Stimulated activated naive CD8-positive, alpha-beta T cell treated with anti-CD3 and anti-CD28 coated beads, Interleukin-15, Interleukin-2, amounts not matched to agents 100 ng/mL and 50 ng/mL, for 24 hours (primary cell): ENCODE measurements at regions not wholly inside any gene's neighbourhood (a gene's known extent, or its start where the extent isn't known, plus 50 kb on each side); places are given as distances from the start of the nearest gene placed in this dataset.

ENCODE experiments used
- H3K27ac Mint-ChIP-seq: one replicate; pipeline ENCODE4 v1.8.0; 2021; ENCODE audit warnings: mild to moderate bottlenecking, mixed read lengths
- H3K27me3 Mint-ChIP-seq: one replicate; pipeline ENCODE4 v1.8.0; 2021; ENCODE audit warnings: mixed read lengths
- H3K36me3 Mint-ChIP-seq: one replicate; pipeline ENCODE4 v1.8.0; 2021; ENCODE audit warnings: low read depth, mixed read lengths
- H3K4me1 Mint-ChIP-seq: one replicate; pipeline ENCODE4 v1.8.0; 2021; ENCODE audit warnings: low read depth, mixed read lengths
- H3K4me3 Mint-ChIP-seq: one replicate; pipeline ENCODE4 v1.8.0; 2021; ENCODE audit warnings: mild to moderate bottlenecking, mixed read lengths
- H3K9me3 Mint-ChIP-seq: one replicate; pipeline ENCODE4 v1.8.0; 2021; ENCODE audit warnings: mixed read lengths

DNA sequence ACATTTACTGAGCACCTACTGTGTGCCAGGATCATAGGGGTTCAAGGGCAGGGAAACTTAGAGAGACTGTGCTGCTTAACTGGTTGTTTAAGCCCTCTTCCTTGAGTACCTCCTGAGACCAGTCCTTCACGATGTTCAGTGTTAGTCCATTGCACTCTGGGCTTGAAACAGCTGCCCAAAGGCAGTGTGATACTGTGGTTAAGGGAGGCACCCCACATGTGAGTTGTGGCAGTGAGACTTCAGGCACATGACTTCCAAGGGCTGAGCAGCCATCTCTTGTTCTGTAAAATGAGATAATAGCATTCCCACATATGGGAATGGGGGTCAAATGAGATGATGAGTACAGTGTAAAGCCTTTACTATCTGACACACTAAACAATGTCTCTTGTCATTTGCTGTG is 75.1 kb downstream of the LINGO1 start:
- Mint-ChIP-seq H3K9me3 (no peaks in the 10 kb centered on the region), H3K4me3 (no peak overlapping the region), H3K4me1 (no peaks in the 10 kb centered on the region), H3K36me3 (no peaks in the 10 kb centered on the region), H3K27ac (no peak overlapping the region), H3K27me3 (peaks cover 7% of the 10 kb centered on the region)

DNA sequence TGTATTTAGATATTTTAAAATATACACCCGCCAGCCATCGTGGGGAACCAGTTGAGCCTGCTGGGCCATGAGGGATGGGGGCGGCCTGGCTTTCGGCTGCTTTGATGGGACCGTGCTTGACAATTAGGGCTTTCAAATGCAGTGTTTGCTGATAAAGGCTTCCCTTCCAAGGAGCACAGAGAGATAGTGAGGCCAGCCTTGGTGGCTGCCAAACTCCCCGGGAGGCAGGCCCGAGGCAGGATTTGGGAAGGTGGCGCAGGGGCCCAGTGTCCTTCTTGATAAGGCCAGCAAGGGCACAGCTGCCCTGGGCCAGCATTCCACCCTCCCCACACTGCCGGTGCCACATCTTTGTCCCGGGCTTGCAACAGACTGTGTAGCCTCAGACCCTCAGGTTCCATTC is 75.6 kb downstream of the LINGO1 start:
- Mint-ChIP-seq H3K27ac (no peak overlapping the region), H3K4me1 (no peaks in the 10 kb centered on the region), H3K4me3 (no peak overlapping the region), H3K9me3 (no peaks in the 10 kb centered on the region), H3K36me3 (no peaks in the 10 kb centered on the region), H3K27me3 (peaks cover 7% of the 10 kb centered on the region)

DNA sequence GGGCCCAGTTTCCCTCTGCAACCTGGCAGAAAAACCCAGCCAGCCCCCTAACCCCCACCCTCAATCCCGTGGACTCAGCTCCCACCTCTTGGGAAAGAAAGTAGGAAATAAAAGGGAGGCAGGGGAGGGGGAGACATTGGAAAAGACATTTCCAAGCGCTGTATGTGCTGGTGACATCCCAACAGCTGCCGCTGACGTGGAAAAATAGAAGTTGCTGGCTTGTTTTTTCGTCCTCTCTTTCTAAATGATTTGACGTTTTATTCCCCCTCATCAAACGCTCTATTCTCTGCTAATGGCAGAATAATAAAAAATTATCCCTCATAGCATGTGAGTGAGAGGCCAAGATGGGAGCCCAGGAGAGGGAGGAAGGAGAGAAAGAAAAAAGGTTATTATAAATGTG is 76.1 kb downstream of the LINGO1 start:
- Mint-ChIP-seq H3K27ac (no peak overlapping the region), H3K4me3 (no peak overlapping the region), H3K4me1 (no peaks in the 10 kb centered on the region), H3K9me3 (no peaks in the 10 kb centered on the region), H3K36me3 (no peaks in the 10 kb centered on the region), H3K27me3 (peaks cover 7% of the 10 kb centered on the region)

DNA sequence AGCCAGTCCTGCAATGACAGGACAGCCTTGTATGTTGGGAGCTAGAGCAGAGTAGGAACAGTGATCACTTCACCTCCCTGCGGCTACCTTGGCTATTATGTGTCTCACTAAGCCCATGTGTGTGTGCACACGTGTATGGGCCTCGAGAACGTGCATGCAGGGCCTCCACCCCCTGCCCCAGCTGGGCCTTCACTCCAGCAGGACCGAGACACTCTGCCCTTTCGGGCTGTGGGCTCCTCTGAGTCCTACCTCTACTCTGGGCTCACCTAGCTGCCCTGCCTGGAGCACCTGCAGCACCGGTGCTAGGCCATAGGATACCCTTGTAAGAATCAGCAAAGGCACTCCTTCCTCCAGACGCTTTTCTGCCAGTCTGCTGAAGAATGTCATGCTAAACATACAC is 77.5 kb downstream of the LINGO1 start:
- Mint-ChIP-seq H3K4me3 (no peak overlapping the region), H3K27me3 (peaks cover 7% of the 10 kb centered on the region), H3K27ac (no peak overlapping the region), H3K36me3 (no peaks in the 10 kb centered on the region), H3K4me1 (no peaks in the 10 kb centered on the region), H3K9me3 (no peaks in the 10 kb centered on the region)

DNA sequence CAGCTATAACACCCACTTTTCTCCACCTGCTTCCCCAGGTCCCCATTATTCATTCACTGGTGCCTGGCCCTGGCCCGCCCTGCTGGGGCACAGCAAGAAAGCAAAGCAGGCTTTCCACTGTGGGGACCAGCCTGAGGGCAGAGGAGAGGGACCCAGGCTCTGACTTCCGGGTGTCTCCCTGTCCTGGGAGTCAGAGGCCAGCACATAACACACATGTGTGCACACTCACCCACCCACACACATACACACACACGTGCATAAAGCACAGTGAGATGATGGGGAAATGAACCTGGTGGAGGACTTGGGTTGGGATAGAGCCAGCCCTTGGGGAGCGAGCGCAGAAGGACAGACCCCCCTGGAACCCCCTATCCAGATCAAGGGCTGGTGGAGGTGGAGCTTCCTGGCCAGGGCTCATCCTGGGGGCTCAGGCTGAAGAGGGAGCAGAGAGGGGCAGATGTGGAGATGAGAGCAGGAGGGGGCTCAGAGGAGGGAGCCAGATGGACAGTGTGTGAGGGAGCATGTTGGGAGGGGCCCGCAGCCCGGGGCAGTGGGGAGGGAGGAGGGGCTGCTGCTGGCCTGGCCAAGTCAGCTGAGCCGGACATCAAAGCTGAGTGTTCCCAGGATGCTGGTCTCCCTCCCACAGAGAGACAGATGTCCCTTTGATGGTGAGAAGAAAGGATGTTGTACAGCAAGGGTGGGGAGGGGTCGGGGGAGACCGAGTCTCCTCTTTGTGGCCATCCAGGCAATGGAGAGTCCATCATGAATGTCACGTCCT is 78.2 kb downstream of the LINGO1 start:
- no peak overlapping the region for H3K4me3 Mint-ChIP-seq
- peaks cover under 1% of the 10 kb centered on the region for H3K27me3 Mint-ChIP-seq
- H3K27ac Mint-ChIP-seq = no peak overlapping the region
- no peaks in the 10 kb centered on the region for H3K4me1 Mint-ChIP-seq
- H3K36me3 Mint-ChIP-seq = no peaks in the 10 kb centered on the region
- no peaks in the 10 kb centered on the region for H3K9me3 Mint-ChIP-seq

DNA sequence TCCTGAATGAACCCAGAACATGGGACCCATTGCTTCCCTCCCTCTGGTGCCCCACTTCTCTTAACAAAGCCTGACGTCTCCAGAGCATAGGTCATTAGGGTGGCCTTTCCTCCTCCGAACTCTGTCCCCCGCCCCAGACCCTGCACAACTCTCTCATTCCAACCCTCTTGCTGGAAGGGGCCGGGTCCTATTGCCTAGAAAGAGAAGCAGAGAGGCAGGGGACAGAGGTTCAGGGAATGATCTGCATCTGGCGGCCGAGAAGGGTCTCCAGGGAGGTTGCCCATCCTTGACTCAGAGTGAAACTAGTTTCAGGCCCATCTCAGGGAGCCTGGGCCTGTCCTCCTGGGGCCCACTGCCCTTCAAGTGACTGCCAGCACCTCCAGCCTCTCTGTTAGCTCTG is 79.0 kb downstream of the LINGO1 start:
- Mint-ChIP-seq H3K27ac (no peak overlapping the region), H3K4me3 (no peak overlapping the region), H3K27me3 (no peaks in the 10 kb centered on the region), H3K36me3 (no peaks in the 10 kb centered on the region), H3K9me3 (no peaks in the 10 kb centered on the region), H3K4me1 (no peaks in the 10 kb centered on the region)

DNA sequence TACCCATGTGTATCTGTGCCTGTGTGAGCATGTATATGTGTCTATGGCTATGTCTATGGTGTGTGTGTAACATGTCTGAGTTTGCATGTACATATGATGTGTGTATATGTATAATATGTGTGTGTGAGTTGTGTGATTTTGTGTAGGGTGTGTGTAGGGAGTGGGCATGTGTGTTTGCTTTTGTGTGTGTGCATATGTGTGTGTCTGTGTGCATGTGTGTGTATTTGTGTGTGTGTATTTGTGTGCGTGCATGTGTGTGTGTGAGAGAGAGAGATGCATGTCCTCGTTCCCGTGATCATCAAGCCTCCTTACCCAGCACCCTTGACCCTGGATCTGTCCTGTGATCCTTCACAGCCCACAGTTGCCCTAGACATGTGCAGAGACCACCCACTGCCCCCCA is 79.5 kb downstream of the LINGO1 start:
- Mint-ChIP-seq H3K4me3 (no peak overlapping the region), H3K4me1 (no peaks in the 10 kb centered on the region), H3K9me3 (no peaks in the 10 kb centered on the region), H3K36me3 (no peaks in the 10 kb centered on the region), H3K27me3 (no peaks in the 10 kb centered on the region), H3K27ac (no peak overlapping the region)

DNA sequence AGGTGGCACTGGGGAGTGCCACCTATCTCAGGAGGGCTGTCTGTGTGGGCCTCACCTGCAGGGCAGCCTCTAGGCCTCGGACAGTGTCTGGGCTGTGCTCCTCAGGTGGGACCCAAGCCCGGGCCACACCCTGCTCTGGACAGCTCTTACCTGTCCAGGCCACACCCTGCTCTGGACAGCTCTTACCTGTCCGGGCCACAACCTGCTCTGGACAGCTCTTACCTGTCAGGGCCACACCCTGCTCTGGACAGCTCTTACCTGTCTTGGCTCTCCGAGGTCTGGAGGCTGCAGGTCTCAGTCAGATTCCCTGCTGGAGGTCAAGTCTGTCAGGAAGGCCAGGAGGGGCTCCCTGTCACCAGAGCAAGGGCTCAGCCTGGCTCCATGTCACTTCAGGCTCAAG is 80.6 kb downstream of the LINGO1 start:
- Mint-ChIP-seq H3K36me3 (no peaks in the 10 kb centered on the region), H3K27me3 (no peaks in the 10 kb centered on the region), H3K27ac (no peak overlapping the region), H3K9me3 (no peaks in the 10 kb centered on the region), H3K4me3 (no peak overlapping the region), H3K4me1 (no peaks in the 10 kb centered on the region)

DNA sequence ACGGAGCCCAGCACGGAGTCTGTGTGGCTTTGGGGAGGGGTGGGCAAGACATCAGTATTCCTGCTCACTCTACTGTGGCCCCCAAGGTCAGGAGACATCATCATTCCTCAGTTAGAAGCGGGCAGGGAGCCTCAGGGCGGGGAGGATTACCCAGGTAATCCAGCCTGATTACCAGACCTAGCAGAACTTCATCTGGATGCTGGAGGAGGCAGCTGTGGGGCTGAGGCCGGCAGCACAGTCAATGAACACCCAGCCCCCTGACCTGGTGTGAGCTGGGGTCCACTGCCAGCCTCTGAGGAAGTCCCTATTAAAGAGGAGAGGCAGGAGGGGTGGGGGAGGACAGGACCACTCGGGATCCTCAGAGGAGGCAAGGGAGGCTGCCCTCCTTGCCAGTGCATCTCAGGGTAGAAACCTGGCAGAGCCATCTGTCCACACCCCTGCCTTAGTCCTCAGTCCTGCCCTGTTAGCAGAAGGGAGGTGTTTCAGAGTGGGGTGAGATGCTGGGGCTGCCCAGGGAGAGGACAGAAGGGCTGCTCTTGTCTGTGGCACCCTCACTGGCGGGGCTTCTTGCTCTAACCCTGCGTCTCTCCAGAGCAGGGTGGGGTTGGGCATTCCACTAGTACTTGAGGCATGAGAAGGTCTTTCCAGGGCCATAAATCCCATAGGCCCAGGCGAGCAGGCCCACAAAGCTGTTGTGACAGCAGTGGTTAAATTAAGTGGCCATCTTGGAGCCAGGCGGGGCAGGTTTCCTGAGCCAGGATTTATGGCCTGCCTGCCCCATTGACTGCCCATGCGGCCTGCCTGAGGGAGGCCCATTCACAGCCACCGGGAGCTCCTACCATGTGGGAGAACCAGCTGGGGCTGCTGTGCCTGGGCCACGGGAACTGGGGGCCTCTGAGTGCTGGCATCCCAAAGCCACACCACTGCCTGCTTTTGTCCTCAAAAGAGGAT is 82.1 kb downstream of the LINGO1 start:
- H3K9me3 Mint-ChIP-seq = no peaks in the 10 kb centered on the region
- no peaks in the 10 kb centered on the region for H3K36me3 Mint-ChIP-seq
- H3K4me1 Mint-ChIP-seq = no peaks in the 10 kb centered on the region
- no peak overlapping the region for H3K4me3 Mint-ChIP-seq
- H3K27me3 Mint-ChIP-seq = no peaks in the 10 kb centered on the region
- H3K27ac Mint-ChIP-seq = no peak overlapping the region

DNA sequence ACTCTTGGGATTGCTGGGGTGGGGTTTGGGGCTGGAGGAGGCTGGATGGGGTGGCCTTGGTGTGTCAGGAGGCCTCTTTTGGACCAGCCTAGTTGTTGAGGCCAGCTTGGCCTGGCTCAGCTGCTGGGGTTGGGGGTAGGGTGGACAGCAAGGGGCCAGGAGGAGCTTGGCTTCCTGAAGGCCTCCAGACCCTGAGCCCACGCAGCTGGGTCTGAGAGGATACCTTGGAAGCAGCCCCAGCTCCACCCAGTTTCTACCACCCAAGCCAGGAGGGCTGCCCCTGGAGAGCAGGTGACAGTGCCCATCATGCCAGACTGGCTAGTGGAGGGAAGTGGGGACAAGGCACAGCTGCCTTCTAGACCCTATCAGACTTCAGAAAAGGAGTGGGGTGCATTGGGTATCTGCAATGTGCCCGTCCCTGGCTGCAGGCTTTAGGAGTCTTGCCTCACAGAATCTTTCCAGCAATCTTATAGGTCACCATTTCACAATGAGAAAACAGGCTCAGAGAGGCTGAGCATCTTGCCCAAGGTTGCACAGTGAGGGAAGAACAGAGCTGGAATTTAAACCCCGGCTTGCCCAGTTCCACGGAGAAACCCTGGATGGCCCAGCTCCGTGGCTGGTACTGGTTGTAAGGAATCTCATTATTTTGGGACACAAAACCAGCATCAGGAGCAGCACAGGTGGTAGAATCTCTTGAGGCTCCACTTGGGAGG is 83.0 kb downstream of the LINGO1 start:
- Mint-ChIP-seq H3K27me3 (no peaks in the 10 kb centered on the region), H3K36me3 (no peaks in the 10 kb centered on the region), H3K4me3 (no peak overlapping the region), H3K9me3 (no peaks in the 10 kb centered on the region), H3K27ac (no peak overlapping the region), H3K4me1 (no peaks in the 10 kb centered on the region)

DNA sequence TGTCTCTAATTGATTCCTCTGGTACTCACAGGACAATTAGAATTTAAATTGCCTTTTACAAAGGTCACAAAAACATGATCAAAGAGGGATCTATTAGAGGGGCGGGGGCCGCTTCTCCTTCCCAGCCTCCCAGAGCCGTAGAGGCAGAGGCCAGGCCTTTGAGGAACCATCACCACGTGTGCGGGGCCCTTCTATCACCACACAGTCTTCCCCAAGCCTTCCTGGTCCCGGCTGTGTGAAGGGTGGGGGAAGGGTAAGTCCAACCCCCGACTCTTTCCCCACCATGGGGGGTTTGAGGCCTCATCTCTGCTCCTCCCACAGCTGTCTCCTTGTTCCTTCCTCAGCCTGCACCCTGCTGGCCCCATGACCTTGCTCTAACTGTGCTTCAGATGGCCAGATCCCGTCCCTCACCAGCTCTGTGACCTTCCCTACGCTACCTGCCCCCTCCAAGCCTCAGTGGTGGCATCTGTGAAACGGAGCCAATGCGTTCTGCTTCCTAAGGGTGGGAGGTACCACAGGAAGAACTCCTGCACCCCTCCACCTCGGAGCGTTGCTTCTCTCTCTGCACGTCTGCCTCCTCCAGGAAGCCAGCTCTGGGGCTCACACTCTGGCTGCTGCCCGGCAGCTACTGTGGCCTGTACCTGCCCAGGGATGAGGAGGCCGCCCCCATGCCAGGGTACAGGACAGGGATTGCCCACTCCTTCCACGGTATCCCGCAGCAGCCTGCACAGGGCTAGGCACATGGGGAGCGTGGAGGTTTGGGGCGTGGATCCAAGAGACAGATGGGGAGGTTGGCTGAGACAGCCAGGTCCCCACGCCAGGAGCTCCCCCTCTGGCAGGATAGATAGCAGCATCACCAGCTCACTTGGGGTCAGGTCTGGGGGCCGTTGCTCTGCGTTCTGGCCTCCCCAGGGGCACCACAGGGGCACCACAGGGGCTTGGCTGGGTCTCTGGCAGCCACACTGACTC is 83.8 kb downstream of the LINGO1 start:
- H3K9me3 Mint-ChIP-seq = no peaks in the 10 kb centered on the region
- H3K27me3 Mint-ChIP-seq = no peaks in the 10 kb centered on the region
- H3K27ac Mint-ChIP-seq = no peak overlapping the region
- no peaks in the 10 kb centered on the region for H3K36me3 Mint-ChIP-seq
- no peak overlapping the region for H3K4me3 Mint-ChIP-seq
- H3K4me1 Mint-ChIP-seq = no peaks in the 10 kb centered on the region

DNA sequence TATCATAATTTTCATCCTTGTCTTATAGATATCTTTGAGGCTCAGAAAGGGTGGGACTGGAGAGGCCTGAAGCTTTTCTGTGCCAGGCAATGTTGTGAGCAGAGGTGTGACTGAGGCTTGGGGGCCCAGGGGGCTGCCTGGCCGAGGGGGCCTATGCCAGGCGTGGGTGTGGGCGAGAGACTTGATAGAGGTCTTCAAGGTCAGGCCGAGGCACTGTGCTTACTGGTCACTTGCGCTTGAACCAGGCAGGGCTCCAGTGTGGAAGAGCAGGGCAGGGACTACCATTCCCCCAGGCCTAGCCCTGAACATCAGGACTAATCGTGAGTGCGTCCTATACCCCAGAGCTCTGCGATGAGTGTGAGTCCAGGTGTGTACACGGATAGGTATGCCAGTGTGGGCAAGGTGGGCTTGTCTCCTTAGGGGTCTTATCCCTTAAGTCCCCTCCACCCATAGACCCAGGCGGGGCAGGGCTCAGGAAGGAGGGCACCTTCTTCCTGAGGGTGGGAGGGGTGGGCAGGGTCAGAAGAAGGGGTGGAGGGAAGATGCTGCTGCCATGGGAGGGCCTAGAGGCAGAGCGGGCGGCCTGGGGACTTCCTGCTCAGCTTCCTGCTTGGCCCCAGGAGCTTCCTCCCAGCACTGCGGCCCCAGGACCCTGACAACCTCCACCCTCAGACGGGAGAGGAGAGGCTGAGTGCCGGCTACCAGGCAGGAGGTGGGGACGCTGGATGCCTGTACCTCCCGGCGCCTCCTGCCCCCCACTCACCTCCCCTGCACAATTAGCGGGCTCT is 84.7 kb downstream of the LINGO1 start:
- Mint-ChIP-seq H3K4me1 (peaks cover 4% of the 10 kb centered on the region), H3K4me3 (no peak overlapping the region), H3K36me3 (no peaks in the 10 kb centered on the region), H3K27ac (no peak overlapping the region), H3K27me3 (no peaks in the 10 kb centered on the region), H3K9me3 (no peaks in the 10 kb centered on the region)

DNA sequence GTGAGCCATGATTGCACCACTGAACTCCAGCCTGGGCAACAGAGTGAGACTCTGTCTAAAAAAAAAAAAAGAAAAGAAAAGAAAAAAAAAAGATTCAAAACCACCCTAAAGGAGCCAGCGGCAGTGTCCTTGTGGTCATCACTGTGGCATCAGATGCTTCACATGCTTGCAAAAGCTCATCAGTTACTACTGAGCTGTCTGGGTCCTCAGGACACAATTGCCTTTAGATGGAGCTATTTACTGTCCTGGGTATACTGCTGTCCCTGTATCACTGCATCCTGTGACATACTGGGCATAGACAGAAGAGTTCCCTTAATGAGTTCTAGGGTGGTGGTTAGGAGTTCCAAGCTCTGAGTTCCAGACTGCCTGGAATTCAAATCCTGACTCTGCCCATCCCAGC is 85.8 kb downstream of the LINGO1 start:
- Mint-ChIP-seq H3K4me3 (no peak overlapping the region), H3K36me3 (no peaks in the 10 kb centered on the region), H3K4me1 (peaks cover 4% of the 10 kb centered on the region), H3K9me3 (no peaks in the 10 kb centered on the region), H3K27ac (no peak overlapping the region), H3K27me3 (no peaks in the 10 kb centered on the region)
